GM19023 (cell line): ENCODE measurements at regions not wholly inside any gene's neighbourhood (a gene's known extent, or its start where the extent isn't known, plus 50 kb on each side); places are given as distances from the start of the nearest gene placed in this dataset.

ENCODE experiments used
- ATAC-seq: cut with Tn5 transposase; IDR thresholded peaks from one replicate; pipeline ENCODE4 v1.9.1; 2021; ENCODE audit warnings: mild to moderate bottlenecking, moderate library complexity; ENCODE audit not compliant: unreplicated experiment

- no peak for ATAC-seq
These were observed 401.8 kb downstream of the KCNJ3 start for GRCh38 chr2:155100261-155100660.

- no peak for ATAC-seq
These were observed 401.3 kb downstream of the KCNJ3 start for GRCh38 chr2:155099784-155100183.

DNA sequence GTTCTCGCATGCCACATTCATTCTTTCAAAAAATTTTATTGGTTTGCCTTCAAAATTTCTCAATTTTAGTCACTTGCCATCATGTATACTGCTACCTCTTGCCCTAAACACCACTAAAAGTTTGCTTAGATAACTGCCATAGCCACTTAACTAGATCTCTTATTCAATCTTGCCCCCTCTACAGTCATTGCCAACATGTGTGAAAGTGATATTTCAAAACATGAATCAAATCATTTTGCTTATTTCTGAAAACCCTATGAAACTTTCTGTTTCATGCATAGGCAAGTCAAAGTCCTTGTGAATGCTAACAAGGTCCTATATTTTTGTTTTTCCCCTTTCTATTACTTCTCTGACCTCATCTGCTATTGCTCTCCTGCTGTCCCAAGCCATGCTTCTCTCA, 397.1 kb downstream of the KCNJ3 start:
- ATAC-seq, result no peak

DNA sequence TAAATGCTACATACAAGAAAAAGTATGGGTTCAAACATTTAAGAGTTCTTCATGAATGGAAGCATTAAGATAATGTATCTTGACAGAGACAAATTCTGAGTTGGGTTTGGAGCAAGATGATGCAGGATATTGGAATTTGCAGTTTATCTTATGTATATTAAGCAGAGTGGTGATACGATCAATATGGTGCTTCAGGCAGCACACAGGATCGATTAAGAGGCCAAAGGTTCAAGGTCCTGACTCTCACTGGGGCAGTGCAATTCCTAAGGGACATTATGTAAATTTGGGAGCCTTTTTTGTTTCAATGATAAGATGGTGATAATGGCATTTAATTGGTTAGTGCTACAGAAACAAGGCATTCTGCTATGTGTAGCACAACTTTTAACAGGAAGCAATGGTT, 381.9 kb downstream of the KCNJ3 start:
- ATAC-seq, result no peak

GRCh38 chr2:155070489-155070888, 372.0 kb downstream of the KCNJ3 start:
- no peak for ATAC-seq

DNA sequence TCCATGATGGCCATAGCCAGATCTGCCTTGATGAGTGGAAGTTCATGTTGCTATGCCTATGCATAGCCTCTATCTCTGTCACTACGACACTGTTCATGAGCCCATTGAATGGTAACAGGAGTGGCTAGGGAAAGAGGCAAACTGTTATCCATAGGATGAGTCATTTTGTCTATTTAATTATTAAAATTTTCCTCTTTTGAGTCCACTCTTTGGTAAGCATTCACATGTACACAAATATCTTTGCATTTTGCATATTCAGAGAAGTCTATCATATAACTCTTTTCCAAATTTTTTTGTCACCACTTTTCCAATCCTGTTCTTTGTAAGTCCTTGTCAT, 364.4 kb downstream of the KCNJ3 start:
- ATAC-seq, result no peak

- ATAC-seq, result no peak
These were observed 363.9 kb downstream of the KCNJ3 start for GRCh38 chr2:155062250-155062921.

DNA sequence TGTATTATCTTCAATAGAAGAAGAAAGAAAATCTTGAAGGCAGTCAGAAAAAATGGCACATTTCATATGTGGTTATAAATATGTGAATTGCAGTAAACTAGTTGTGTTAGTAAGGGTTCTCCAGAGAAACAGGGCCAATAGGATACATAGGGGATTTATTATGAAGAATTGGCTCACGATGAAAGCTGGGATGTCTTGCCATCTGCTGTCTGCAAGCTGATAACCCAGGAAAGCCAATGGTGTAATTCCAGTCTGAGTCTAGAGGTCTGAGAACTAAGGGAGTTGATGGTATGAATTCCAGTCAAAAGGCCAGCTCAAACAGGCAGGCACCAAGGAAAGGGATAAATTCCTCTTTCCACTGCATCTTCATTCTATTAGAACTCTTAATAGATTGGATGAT, 362.4 kb downstream of the KCNJ3 start:
- ATAC-seq, result no peak

GRCh38 chr2:155054712-155055111, 356.2 kb downstream of the KCNJ3 start:
- ATAC-seq, result no peak

DNA sequence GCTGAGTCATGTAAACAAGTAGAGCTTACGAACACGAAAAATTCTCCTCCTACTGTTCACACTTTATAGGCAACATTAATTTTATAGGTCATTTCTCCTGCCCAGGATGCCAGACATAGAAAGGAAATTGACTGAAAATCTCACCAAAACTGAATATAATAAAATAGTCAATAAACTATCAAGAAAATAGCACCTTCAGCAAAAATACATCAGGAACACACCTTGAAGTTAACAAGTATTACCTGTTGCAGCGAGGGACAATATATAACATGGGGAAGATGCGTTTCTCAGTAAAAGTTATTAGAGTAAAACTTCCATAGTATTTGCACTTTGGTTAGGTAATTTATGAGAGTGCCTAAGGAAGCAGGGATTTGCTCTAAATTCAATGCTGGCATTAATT, 344.6 kb downstream of the KCNJ3 start:
- no peak for ATAC-seq

DNA sequence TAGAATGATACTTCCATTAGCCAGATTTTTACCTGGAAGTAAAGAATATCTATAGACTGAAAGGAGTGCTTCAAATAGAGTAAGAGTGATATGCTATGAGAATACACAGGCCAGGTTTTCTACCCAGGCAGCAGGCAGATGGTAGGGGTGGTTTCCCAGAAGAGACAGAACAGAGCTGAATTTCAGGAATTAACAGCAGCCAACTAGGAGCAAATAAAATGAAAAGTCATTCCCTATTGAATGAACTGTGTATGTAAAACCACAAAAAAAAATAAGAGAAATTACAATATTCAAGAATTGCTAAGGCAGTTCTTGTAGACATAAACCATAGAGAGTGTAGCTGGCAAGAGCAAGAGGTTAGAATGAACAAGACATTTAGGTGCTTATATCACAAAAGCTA, 336.8 kb downstream of the KCNJ3 start:
- no peak for ATAC-seq

GRCh38 chr2:155033652-155034051, 335.2 kb downstream of the KCNJ3 start:
- no peak for ATAC-seq

- ATAC-seq, result no peak
These were observed 331.8 kb downstream of the KCNJ3 start for GRCh38 chr2:155030296-155030695.

GRCh38 chr2:155026651-155027174, 328.2 kb downstream of the KCNJ3 start:
- ATAC-seq, result no peak

GRCh38 chr2:155023674-155024073, 325.2 kb downstream of the KCNJ3 start:
- ATAC-seq, result no peak

- no peak for ATAC-seq
These were observed 324.0 kb downstream of the KCNJ3 start for GRCh38 chr2:155022531-155022930.

- no peak for ATAC-seq
These were observed 323.1 kb downstream of the KCNJ3 start for GRCh38 chr2:155021618-155022017.

GRCh38 chr2:155020246-155020645, 321.8 kb downstream of the KCNJ3 start:
- ATAC-seq, result no peak

DNA sequence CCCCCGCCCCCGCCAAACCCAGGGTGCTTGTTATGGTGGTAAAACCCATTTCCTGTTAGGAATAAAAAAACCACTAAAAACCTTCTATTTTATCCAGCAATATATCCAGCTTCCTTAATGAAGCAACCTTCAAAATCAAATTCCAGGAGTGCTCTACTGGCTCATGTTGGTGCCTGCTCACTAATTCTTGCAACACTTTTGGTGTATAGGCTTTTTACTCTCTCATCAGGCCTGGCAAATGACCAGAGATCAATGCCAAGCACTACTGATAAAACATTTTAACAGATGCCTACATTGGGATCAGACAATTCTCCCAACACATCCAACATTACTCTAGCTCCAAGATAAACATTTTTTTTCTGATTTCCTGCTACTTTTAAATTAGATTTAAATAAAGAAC, 312.4 kb downstream of the KCNJ3 start:
- no peak for ATAC-seq

DNA sequence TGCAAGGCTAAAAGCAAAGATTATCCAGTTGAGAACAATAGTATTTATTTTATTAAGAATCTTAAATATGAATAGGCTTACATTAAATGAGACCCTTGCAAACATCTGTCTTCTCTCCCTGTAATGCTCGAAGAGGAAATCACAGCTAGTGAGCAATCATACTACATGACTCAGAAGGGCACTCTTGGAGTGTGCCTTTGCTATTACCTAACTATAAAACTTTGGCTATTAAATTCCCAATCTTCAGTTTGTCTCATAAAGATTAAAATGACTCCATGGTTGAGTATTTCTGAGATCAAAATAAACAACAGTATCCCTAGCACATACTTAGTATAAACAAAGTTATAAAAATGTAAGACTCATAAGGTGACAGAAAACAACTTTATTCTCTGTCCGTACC, 296.9 kb downstream of the KCNJ3 start:
- ATAC-seq, result no peak

GRCh38 chr2:154992826-154993225, 294.3 kb downstream of the KCNJ3 start:
- no peak for ATAC-seq

GRCh38 chr2:154978710-154979109, 280.2 kb downstream of the KCNJ3 start:
- no peak for ATAC-seq

DNA sequence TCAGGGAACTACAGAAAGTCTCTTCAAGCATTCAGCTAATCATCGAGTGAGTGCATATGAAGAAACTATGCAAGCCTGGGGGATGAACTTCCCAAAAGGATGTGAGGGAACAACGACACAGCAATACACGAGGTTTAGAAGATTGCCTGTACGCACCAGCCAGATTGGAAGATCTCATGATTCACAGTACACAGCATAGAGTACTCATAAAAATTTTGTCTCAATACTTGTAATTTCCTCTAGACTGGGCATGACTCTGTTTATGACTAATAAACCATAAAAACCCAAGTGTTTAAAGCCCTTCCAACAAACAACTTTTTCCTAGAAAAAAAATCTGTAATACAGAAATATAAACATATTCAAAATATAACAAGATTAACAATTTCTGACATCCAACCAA, 279.7 kb downstream of the KCNJ3 start:
- ATAC-seq, result no peak
